NB4 (cell line): ENCODE measurements at regions not wholly inside any gene's neighbourhood (a gene's known extent, or its start where the extent isn't known, plus 50 kb on each side); places are given as distances from the start of the nearest gene placed in this dataset.

Experiments
- DNase-seq: peaks from one replicate; pipeline ENCODE4 v3.0.0; 2010; ENCODE audit warnings: low read depth
- H3K4me3 ChIP-seq: one replicate; pipeline ENCODE4 v1.5.1; 2011; ENCODE audit warnings: mild to moderate bottlenecking, low read depth, low read length, moderate library complexity
- CTCF ChIP-seq: IDR thresholded peaks from one replicate; pipeline ENCODE4 v1.5.1; 2012; ENCODE audit warnings: low read depth, low read length
- MAX ChIP-seq: IDR thresholded peaks from 2 replicates; pipeline ENCODE4 v1.6.1; 2011; ENCODE audit warnings: low read depth, low read length
- MYC ChIP-seq: IDR thresholded peaks from 2 replicates; pipeline ENCODE4 v1.6.1; 2011; ENCODE audit warnings: low read depth, low read length
- POLR2A ChIP-seq: IDR thresholded peaks from 2 replicates; pipeline ENCODE4 v1.6.1; 2011; ENCODE audit warnings: mild to moderate bottlenecking; ENCODE audit not compliant: insufficient read length; ENCODE audit errors: extremely low read depth

- TF ChIP-seq POLR2A, result no peak
- TF ChIP-seq MAX, result no peak
- no peak for TF ChIP-seq MYC
- no peak for TF ChIP-seq CTCF
- DNase-seq, result no peak
- H3K4me3 ChIP-seq, result no peak overlapping the region
Measured at GRCh38 chr7:20993693-20994092, 207.0 kb upstream of the SP8 start.

- DNase-seq, result no peak
- H3K4me3 ChIP-seq, result no peak overlapping the region
Measured at GRCh38 chr7:20998309-20998708, 211.6 kb upstream of the SP8 start.

GRCh38 chr7:21011153-21011552 lies 224.5 kb upstream of the SP8 start:
- no peak overlapping the region for H3K4me3 ChIP-seq
- no peak for DNase-seq
- TF ChIP-seq MAX, result no peak
- TF ChIP-seq POLR2A, result no peak
- TF ChIP-seq MYC, result no peak
- TF ChIP-seq CTCF, result no peak

More at GRCh38 chr7:20998309-20998708, 211.6 kb upstream of the SP8 start:
- TF ChIP-seq MYC (no peak), CTCF (no peak), MAX (no peak), POLR2A (no peak)

GRCh38 chr7:21013765-21014539 lies 227.3 kb upstream of the SP8 start:
- TF ChIP-seq MAX (no peak), POLR2A (no peak), MYC (no peak), CTCF (no peak)
- DNase-seq, result no peak
- H3K4me3 ChIP-seq, result no peak overlapping the region

- DNase-seq, result no peak
- TF ChIP-seq MAX (no peak), POLR2A (no peak), CTCF (no peak), MYC (no peak)
- H3K4me3 ChIP-seq, result no peak overlapping the region
Measured at GRCh38 chr7:21020667-21021066, 234.0 kb upstream of the SP8 start.
